ENCODE measurements at regions not wholly inside any gene's neighbourhood (a gene's known extent, or its start where the extent isn't known, plus 50 kb on each side); places are given as distances from the start of the nearest gene placed in this dataset.
"Not testable (repeated sequence)": the region's sequence is repeated elsewhere in the genome, so short reads cannot be mapped to it uniquely, and the experiment has no call there.

DNA sequence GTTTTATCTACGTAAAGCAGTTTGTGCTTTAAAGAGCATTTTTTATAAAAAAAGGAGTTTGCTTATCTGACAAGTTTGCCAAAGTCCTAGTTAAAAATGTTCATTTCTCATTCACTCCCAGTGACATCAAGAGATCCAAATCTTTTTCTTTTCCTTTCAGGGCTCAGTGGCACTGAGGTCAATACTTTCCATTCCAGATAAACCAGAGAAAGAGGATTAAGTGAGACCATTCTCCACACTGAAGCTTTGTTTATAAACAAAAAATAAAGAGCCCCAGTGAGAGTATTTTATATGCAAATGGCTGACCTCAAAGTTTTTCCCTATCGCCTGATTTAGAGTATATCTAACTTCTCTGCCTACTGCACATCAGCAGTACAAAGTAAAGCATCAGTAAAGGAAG is 199.8 kb downstream of the ALG10B start:
- ATAC-seq = no peak
- Histone ChIP-seq H3K9me3 (no peaks in the 10 kb centered on the region), H3K36me3 (no peaks in the 10 kb centered on the region), H3K27ac (no peak overlapping the region), H3K27me3 (no peaks in the 10 kb centered on the region), H3K4me3 (no peak overlapping the region), H3K4me1 (no peaks in the 10 kb centered on the region)
- in situ Hi-C loops (cut with MboI; ENCODE audit: low sequenced_read_pairs in 4 of 4) (no loop called here), intact Hi-C loops (cut with DNase I; ENCODE audit: low total_unique reads) (no loop called here)
- TF ChIP-seq, protein P1, sequence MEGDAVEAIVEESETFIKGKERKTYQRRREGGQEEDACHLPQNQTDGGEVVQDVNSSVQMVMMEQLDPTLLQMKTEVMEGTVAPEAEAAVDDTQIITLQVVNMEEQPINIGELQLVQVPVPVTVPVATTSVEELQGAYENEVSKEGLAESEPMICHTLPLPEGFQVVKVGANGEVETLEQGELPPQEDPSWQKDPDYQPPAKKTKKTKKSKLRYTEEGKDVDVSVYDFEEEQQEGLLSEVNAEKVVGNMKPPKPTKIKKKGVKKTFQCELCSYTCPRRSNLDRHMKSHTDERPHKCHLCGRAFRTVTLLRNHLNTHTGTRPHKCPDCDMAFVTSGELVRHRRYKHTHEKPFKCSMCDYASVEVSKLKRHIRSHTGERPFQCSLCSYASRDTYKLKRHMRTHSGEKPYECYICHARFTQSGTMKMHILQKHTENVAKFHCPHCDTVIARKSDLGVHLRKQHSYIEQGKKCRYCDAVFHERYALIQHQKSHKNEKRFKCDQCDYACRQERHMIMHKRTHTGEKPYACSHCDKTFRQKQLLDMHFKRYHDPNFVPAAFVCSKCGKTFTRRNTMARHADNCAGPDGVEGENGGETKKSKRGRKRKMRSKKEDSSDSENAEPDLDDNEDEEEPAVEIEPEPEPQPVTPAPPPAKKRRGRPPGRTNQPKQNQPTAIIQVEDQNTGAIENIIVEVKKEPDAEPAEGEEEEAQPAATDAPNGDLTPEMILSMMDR (IDR thresholded peaks at IDR 0.05 in 4 of 5, conservative IDR thresholded peaks at IDR 0.05 in 1 of 5) = no peak
- no peak for TF ChIP-seq POLR2A (IDR thresholded peaks at IDR 0.05)
- no peak for DNase-seq

DNA sequence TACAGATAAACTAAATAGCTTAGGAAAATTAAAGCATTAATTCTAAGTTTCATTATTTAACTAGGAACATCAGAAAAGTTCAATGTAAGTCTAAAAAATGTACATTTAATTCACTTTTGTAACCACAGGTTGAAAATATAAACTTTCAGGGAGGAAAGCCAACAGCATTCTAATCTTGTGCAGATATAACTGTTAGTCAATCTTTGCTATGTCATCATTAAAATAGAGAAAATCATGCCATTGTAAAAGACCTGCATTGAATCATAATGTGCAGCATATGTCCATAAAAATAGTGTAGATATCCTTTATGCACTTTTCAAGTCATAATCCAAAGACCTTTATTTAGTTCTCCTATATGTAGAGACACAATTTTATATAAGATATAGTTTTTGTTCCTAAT is 207.3 kb downstream of the ALG10B start:
- intact Hi-C loops (cut with DNase I; ENCODE audit: low total_unique reads) = no loop called here
- ATAC-seq (no peak), DNase-seq (no peak)
- TF ChIP-seq POLR2A (IDR thresholded peaks at IDR 0.05) = no peak
- TF ChIP-seq, protein P1 (IDR thresholded peaks at IDR 0.05 in 4 of 5, conservative IDR thresholded peaks at IDR 0.05 in 1 of 5) = no peak
- Histone ChIP-seq H3K4me3 (no peak overlapping the region), H3K9me3 (no peaks in the 10 kb centered on the region), H3K4me1 (no peaks in the 10 kb centered on the region), H3K36me3 (no peaks in the 10 kb centered on the region), H3K27me3 (no peaks in the 10 kb centered on the region), H3K27ac (no peak overlapping the region)
- in situ Hi-C loops (cut with MboI; ENCODE audit: low sequenced_read_pairs in 4 of 4) = no loop called here

DNA sequence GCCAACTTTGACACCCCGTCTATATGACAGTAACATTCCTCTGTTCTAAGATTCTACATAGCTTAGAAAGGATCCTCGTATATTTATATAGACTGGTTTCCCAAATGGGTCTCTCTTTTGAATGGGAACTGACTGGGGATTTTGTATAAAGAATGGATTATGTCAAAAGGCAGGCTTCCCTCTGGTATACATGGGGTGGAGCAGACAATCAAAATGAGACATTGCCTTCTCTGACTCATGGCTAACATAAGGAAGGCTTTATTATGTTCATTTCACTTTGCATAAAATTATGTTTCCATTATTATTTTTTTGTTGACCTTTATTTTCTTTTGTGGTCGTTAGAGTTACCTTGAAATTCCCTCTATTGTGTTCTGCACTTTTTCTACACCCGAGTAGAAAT is 211.1 kb downstream of the ALG10B start:
- Histone ChIP-seq H3K27me3 (no peaks in the 10 kb centered on the region), H3K9me3 (no peaks in the 10 kb centered on the region), H3K27ac (no peak overlapping the region), H3K4me3 (no peak overlapping the region), H3K36me3 (no peaks in the 10 kb centered on the region), H3K4me1 (no peaks in the 10 kb centered on the region)
- DNase-seq (no peak), ATAC-seq (no peak)
- TF ChIP-seq POLR2A (IDR thresholded peaks at IDR 0.05) = no peak
- TF ChIP-seq, protein P1 (IDR thresholded peaks at IDR 0.05 in 4 of 5, conservative IDR thresholded peaks at IDR 0.05 in 1 of 5) = no peak
- intact Hi-C loops (cut with DNase I; ENCODE audit: low total_unique reads) = no loop called here
- in situ Hi-C loops (cut with MboI; ENCODE audit: low sequenced_read_pairs in 4 of 4) = no loop called here

DNA sequence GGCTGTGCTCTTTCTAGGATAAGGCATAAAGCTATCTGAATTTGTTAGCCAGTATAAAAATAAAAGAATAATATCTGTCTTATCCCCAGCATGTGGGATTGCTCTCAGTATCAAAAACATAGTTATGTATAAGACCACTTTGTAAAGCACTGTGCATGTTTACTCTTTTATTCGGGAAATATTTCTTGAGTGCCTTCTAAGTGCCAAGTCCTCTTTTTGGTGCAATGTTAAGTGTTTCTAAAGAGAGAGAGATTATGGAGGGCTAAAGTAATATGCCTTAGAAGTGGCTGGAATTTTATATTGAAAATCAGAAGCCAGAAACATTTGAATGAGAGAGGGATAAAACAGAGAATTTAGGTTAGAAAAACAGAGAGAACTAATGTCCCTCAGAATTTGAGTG is 212.0 kb downstream of the ALG10B start:
- no peaks in the 10 kb centered on the region for H3K4me1 ChIP-seq
- ATAC-seq (no peak), DNase-seq (no peak)
- H3K27me3 ChIP-seq = no peaks in the 10 kb centered on the region
- no peaks in the 10 kb centered on the region for H3K9me3 ChIP-seq
- TF ChIP-seq, protein P1 (IDR thresholded peaks at IDR 0.05 in 4 of 5, conservative IDR thresholded peaks at IDR 0.05 in 1 of 5) = no peak
- TF ChIP-seq POLR2A (IDR thresholded peaks at IDR 0.05) = no peak
- H3K4me3 ChIP-seq = no peak overlapping the region
- no peak overlapping the region for H3K27ac ChIP-seq
- intact Hi-C loops (cut with DNase I; ENCODE audit: low total_unique reads) = no loop called here
- H3K36me3 ChIP-seq = no peaks in the 10 kb centered on the region
- in situ Hi-C loops (cut with MboI; ENCODE audit: low sequenced_read_pairs in 4 of 4) = no loop called here

DNA sequence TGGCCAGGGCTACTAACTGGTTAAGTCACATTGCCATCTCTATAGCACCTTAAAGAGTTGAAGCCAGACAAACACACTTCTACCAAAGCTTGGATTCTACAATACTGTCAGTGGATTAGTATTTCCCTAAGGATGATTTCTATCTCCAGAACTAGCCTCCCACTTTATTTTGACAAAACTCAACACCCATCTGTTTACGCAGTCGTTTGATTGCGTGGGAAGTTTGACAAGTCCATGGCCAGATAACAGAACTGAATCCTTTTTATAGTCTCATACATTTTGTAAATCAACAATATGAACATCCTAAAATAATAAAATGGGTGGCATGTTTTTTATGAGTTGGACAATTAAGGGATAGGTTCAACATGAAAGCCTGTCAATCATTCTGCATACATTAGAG is 212.7 kb downstream of the ALG10B start:
- H3K4me3 ChIP-seq; ATAC-seq; H3K9me3 ChIP-seq; H3K36me3 ChIP-seq; in situ Hi-C loops (cut with MboI; ENCODE audit: low sequenced_read_pairs in 4 of 4); DNase-seq; intact Hi-C loops (cut with DNase I; ENCODE audit: low total_unique reads); H3K27ac ChIP-seq; H3K4me1 ChIP-seq; H3K27me3 ChIP-seq: not testable (repeated sequence)
